Fibroblast of the aortic adventitia (primary cell): ENCODE measurements at regions not wholly inside any gene's neighbourhood (a gene's known extent, or its start where the extent isn't known, plus 50 kb on each side); places are given as distances from the start of the nearest gene placed in this dataset.

ENCODE experiments used
- DNase-seq: peaks from one replicate; pipeline ENCODE4 v3.0.0-alpha.2; 2010; ENCODE audit warnings: low read depth
- H3K4me3 ChIP-seq: 2 replicates; pipeline ENCODE4 v1.5.1; 2011; ENCODE audit warnings: low read depth, mild to moderate bottlenecking, control low read depth, low read length, moderate library complexity
- TF ChIP-seq, protein P1 (sequence below): IDR thresholded peaks from 2 replicates; pipeline ENCODE4 v1.5.1; 2011; ENCODE audit warnings: mild to moderate bottlenecking, low read length, control low read depth, inconsistent platforms; ENCODE audit not compliant: insufficient read depth

GRCh38 chr9:113772121-113772810 is 103.8 kb upstream of the ZNF618 start:
- DNase-seq: peak; percentile 90
- TF ChIP-seq, protein P1, sequence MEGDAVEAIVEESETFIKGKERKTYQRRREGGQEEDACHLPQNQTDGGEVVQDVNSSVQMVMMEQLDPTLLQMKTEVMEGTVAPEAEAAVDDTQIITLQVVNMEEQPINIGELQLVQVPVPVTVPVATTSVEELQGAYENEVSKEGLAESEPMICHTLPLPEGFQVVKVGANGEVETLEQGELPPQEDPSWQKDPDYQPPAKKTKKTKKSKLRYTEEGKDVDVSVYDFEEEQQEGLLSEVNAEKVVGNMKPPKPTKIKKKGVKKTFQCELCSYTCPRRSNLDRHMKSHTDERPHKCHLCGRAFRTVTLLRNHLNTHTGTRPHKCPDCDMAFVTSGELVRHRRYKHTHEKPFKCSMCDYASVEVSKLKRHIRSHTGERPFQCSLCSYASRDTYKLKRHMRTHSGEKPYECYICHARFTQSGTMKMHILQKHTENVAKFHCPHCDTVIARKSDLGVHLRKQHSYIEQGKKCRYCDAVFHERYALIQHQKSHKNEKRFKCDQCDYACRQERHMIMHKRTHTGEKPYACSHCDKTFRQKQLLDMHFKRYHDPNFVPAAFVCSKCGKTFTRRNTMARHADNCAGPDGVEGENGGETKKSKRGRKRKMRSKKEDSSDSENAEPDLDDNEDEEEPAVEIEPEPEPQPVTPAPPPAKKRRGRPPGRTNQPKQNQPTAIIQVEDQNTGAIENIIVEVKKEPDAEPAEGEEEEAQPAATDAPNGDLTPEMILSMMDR: no peak
- H3K4me3 ChIP-seq: no peak overlapping the region

- no peak for DNase-seq
- no peak overlapping the region for H3K4me3 ChIP-seq
- TF ChIP-seq, protein P1: no peak
These were observed 101.1 kb upstream of the ZNF618 start for GRCh38 chr9:113774963-113775362.

- TF ChIP-seq, protein P1: no peak
- peak; percentile 38 for DNase-seq
- no peak overlapping the region for H3K4me3 ChIP-seq
These were observed 100.4 kb upstream of the ZNF618 start for GRCh38 chr9:113775749-113776148.

- H3K4me3 ChIP-seq: no peak overlapping the region
- DNase-seq: no peak
- TF ChIP-seq, protein P1: no peak
These were observed 99.9 kb upstream of the ZNF618 start for GRCh38 chr9:113776194-113776593.

- no peak for DNase-seq
- TF ChIP-seq, protein P1: no peak
- no peak overlapping the region for H3K4me3 ChIP-seq
These were observed 94.7 kb upstream of the ZNF618 start for GRCh38 chr9:113781381-113781780.

DNA sequence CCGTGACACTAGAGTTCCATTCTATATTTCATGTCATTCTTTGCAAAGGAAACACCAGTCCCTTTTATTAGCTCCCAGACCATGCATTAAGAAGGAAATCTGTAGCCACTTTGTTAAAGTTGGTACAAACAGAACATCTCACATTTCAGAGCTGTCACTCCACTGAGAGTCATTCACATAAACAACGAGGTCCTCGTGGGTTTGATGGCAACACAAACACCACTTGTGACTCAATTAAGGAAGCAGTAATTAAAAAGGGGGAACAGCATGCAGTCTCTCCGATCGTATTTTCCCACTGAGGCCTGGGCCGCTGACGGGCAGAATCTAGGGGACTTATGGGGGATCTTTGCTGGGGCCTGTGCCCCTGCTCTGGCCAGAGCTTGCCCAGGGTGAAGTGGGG is 94.2 kb upstream of the ZNF618 start:
- no peak for DNase-seq
- no peak overlapping the region for H3K4me3 ChIP-seq
- TF ChIP-seq, protein P1: no peak

GRCh38 chr9:113783475-113783874 is 92.6 kb upstream of the ZNF618 start:
- no peak for DNase-seq
- no peak overlapping the region for H3K4me3 ChIP-seq
- TF ChIP-seq, protein P1: no peak
